GM12874 (cell line): ENCODE measurements at regions not wholly inside any gene's neighbourhood (a gene's known extent, or its start where the extent isn't known, plus 50 kb on each side); places are given as distances from the start of the nearest gene placed in this dataset.

Source experiments
- CTCF ChIP-seq: IDR thresholded peaks from 2 replicates; pipeline ENCODE4 v1.5.1; 2011; ENCODE audit warnings: low read depth, mild to moderate bottlenecking, control low read depth, low read length, moderate library complexity; ENCODE audit not compliant: insufficient read depth

- TF ChIP-seq CTCF, result no peak
These were observed 389.1 kb downstream of the XPNPEP1 start for GRCh38 chr10:109534193-109534592.

GRCh38 chr10:109529258-109529657 is 394.1 kb downstream of the XPNPEP1 start:
- TF ChIP-seq CTCF, result no peak

- TF ChIP-seq CTCF, result no peak
These were observed 405.6 kb downstream of the XPNPEP1 start for GRCh38 chr10:109517748-109518147.

- no peak for TF ChIP-seq CTCF
These were observed 418.9 kb downstream of the XPNPEP1 start for GRCh38 chr10:109504401-109504800.

GRCh38 chr10:109487691-109488090 is 435.6 kb downstream of the XPNPEP1 start:
- no peak for TF ChIP-seq CTCF

GRCh38 chr10:109480836-109481235 is 442.5 kb downstream of the XPNPEP1 start:
- TF ChIP-seq CTCF, result no peak

- no peak for TF ChIP-seq CTCF
These were observed 447.4 kb downstream of the XPNPEP1 start for GRCh38 chr10:109475711-109476421.
